ENCODE measurements at regions not wholly inside any gene's neighbourhood (a gene's known extent, or its start where the extent isn't known, plus 50 kb on each side); places are given as distances from the start of the nearest gene placed in this dataset.
A peak's percentile ranks its signal among the peaks of the same experiment; 100 is the strongest.
"Not testable (repeated sequence)": the region's sequence is repeated elsewhere in the genome, so short reads cannot be mapped to it uniquely, and the experiment has no call there.

GRCh38 chr15:26295336-26296085, 432.4 kb upstream of the ATP10A start:
- intact Hi-C loops (cut with DNase I) = loop anchor here in 1 of 2 donors (2.0 kb wide), 1 partner anchor 569 kb away; no protein-coding TSS in a partner anchor
- ATAC-seq (peak; percentile 11 to 31), DNase-seq (no peak)

DNA sequence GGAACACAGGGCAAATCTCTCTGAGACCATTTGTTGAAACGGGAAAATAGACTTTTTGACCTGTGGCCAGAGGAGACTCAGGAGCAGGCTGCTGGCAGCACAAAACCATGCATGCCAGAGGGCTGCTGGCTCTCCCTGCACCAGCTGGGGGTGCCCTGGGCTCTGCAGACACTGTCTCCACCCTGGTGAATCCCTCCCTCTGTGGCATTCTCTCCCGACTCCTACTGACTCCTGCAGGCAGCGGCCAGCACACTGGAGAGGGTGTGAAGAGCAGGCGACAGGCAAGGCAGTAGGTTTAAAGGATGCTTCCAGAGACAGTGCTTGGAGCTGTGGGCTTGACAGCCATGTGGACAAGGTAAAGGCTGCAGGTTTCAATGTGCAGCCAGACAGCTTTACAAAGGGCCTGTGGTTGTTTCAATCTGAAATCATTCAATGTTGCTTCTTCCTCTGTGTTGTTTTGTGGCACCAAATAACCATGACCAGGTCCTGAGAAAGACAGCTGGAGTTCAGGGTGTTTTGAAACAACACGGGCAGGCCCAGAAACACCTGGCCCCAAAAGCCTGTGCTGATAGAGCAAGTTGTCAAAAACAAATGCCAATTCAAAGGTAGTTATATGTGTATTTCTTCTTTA, 431.0 kb upstream of the ATP10A start:
- ATAC-seq (peak; percentile 97), DNase-seq (peak; percentile 55)
- intact Hi-C loops (cut with DNase I) = loop anchor here in 1 of 2 donors (2.0 to 5.0 kb wide), 2 partner anchors 103 to 571 kb away; no protein-coding TSS in a partner anchor

- no peak for DNase-seq
- intact Hi-C loops (cut with DNase I) = loop anchor here in 1 of 2 donors (5.0 to 10.0 kb wide), 2 partner anchors 57 to 225 kb away; no protein-coding TSS in a partner anchor
Observed at GRCh38 chr15:26287381-26287780, 424.3 kb upstream of the ATP10A start.

DNA sequence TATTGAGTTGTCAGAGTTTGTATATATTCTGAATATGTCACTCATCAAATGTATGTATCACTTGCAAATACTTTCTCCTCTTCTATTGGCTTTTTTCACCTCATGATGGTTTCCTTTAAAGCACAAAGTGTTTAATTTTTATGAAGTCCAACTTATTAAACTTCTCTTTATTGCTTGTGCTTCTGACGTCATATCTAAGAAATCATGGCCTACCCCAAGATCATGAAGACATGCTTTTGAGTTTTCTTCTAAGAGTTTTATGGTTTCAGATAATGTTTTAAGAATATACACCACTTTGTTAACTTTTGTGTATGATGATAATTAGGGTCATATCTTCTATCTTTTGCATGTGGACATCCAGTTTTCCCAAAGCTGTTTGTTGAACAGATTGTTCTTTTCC, 417.2 kb upstream of the ATP10A start:
- ATAC-seq (no peak), DNase-seq (no peak)
- intact Hi-C loops (cut with DNase I) = loop anchor here in 1 of 2 donors (10.0 kb wide), 1 partner anchor 65 kb away; no protein-coding TSS in a partner anchor

More at GRCh38 chr15:26287381-26287780, 424.3 kb upstream of the ATP10A start:
- no peak for ATAC-seq

GRCh38 chr15:26261966-26262365, 398.8 kb upstream of the ATP10A start:
- DNase-seq (peak; percentile 60), ATAC-seq (peak; percentile 88 to 92)
- intact Hi-C loops (cut with DNase I) = loop anchor here in 1 of 2 donors (5.0 to 10.0 kb wide), 3 partner anchors 70 to 213 kb away; no protein-coding TSS in a partner anchor

DNA sequence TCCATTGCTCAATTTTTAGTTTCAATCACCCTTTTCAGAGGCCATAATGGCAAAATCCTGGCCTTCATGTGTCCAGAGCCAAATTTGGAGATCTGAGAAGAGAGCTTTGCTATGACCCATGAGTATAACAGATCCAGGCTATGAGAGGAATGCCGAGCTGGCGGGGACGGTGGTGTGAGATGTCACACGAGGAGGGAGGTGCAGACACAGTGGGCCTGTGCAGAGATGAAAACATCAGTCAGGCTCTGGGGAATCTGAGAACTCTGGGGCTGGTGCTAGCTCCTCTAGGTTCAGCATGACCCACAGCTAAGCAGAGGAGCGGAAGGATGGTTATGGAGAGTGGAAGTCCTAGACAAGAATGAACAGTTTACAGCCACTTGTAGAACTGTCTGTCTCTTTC, 398.3 kb upstream of the ATP10A start:
- intact Hi-C loops (cut with DNase I) = loop anchor here in 1 of 2 donors (5.0 to 10.0 kb wide), 3 partner anchors 69 to 213 kb away; no protein-coding TSS in a partner anchor
- ATAC-seq = peak; percentile 92 to 93
- peak; percentile 71 for DNase-seq

GRCh38 chr15:26260517-26261133, 397.5 kb upstream of the ATP10A start:
- intact Hi-C loops (cut with DNase I) = loop anchor here in 1 of 2 donors (5.0 to 10.0 kb wide), 3 partner anchors 68 to 214 kb away; no protein-coding TSS in a partner anchor
- ATAC-seq (peak in 1 of 2 donors; percentile 46), DNase-seq (no peak)

DNA sequence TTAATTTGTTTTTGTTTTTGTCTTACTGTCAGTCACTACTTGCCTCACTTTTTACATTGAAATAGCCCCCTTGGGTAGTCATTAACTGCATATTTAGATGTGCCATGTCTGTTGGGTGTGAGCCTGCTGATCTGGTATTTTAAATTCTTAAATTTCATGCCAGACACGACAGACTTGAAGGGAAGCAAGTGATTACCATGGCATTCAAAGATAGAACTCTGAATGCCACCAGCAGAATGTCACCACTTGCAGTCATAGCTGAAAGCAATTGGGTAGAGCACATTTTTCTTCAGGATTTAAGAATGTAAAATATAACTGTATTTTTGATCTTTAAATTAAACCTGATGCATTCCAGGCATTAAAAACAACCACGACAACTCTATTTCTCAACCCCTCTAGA, 396.5 kb upstream of the ATP10A start:
- DNase-seq = no peak
- intact Hi-C loops (cut with DNase I) = no loop called here
- ATAC-seq = no peak

DNA sequence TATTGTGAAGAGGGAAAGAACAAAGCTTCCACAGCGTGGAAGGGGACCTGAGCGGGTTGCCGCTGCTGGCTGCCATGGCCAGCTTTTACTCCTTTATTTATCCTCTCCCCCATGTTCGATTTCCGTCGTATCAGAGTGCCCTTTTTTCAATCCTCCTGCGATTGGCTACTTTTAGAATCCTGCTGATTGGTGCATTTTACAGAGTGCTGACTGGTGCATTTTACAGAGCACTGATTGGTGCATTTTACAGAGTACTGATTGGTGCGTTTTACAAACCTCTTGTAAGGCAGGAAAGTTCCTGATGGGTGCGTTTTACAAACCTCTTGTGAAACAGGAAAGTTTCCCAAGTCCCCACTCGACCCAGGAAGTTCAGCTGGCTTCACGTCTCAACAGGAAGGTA, 381.7 kb upstream of the ATP10A start:
- DNase-seq; intact Hi-C loops (cut with DNase I); ATAC-seq: not testable (repeated sequence)

DNA sequence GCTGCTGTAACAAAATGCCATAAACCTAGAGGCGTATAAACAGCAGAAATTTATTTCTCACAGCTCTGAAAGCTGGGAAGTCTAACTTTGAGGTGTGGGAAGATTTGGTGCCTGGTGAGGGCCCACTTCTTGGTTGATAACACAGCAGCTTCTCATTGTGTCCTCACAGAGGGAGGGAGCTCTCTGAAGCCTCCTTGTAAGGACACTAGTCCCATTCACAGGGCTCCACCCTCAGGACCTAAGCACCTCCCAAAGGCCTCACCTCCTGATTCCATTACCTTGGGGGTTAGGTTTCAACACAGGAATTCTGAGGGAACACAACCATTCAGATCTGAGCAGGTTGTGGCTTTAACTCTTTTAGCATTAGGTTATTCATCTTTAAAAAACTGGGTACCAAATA, 380.3 kb upstream of the ATP10A start:
- intact Hi-C loops (cut with DNase I) = no loop called here
- no peak for DNase-seq
- ATAC-seq = no peak

DNA sequence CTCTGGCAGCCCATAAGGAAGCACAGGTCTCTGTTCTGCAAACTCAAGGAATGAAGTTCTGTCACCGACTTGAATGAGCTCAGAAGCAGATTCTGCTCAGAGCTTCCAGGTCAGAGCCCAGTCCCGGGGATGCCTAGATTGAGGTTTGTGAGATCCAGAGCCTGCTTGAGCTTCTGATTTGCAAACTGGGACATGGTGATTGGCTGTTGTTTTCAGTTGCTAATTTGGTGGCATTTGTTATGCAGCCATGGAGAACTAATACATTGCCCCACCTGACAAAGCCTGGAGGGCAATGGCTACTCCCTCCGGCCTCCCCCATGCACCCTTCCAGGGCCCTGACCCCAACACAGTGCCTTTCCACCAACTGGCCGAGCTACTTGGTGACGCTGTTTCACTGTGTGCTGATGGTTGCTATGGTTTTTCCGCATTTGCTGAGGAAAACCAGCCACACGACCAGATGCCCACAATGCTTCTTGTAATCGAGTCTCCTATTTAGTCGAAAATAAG, 379.5 kb upstream of the ATP10A start:
- intact Hi-C loops (cut with DNase I) = no loop called here
- DNase-seq = no peak

GRCh38 chr15:26235864-26236263, 372.7 kb upstream of the ATP10A start:
- intact Hi-C loops (cut with DNase I) = no loop called here
- ATAC-seq (no peak), DNase-seq (no peak)

More for the DNA sequence above, 379.5 kb upstream of the ATP10A start:
- no peak for ATAC-seq

- DNase-seq (no peak), ATAC-seq (no peak)
- intact Hi-C loops (cut with DNase I) = no loop called here
Observed at GRCh38 chr15:26234976-26235767, 372.0 kb upstream of the ATP10A start.

DNA sequence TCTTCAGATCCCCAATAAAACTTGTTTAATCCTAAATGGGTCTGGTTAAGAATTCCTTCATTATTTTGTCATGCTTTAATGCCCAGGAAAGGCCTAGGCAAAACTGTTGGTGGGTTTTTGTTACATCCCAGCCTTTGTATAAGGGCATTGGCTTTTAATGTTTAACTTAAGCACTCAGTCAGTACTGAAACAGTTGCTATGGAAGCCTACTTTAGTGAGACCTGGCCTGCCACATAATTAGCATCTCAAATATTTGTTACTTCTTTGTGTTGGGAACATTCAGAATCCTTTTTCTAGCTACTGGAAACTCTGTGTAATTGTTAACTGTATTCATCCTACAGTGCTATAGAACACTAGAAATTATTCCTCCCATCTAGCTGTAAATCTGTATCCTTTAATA, 369.6 kb upstream of the ATP10A start:
- intact Hi-C loops (cut with DNase I) = no loop called here
- ATAC-seq = no peak
- DNase-seq = no peak

DNA sequence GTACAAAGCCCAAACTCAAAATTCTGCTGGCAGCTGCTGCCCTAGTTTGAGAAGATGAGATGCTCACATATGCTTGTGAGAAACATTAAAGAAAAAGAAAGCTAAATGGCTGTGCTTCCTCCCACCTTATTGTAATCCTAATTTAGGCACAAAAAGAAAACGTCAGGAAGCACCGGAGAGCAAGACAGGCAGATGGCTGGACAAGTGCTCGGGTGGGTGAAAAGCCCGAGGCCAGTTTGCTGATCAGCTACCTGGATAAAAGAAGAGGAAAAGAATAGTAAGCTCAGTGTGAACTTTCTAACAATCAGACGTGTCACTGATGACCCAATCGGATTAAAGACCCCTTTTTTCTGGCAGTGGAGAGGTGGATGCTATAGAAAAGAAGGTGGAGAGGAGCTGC, 368.0 kb upstream of the ATP10A start:
- DNase-seq = no peak
- ATAC-seq = no peak
- intact Hi-C loops (cut with DNase I) = no loop called here

DNA sequence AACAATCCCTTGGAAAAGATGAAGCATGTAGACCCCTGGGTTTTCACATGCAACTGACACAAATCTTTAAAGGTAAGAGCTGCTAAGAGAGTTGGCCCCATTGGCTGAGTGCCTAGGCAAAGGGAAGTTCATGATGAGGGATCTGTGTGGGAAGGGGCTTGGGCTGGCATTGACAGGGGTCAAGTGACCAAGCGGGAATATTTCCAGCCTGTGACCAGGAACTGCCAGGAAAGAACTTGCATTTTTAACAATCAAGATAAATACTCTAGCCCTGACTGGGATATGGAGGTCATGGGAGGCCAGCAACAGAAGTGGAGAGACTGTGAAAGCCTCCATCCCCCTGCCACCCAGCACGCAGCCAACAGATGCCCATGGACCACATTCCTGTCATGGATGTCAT, 361.1 kb upstream of the ATP10A start:
- intact Hi-C loops (cut with DNase I) = no loop called here
- ATAC-seq (no peak), DNase-seq (no peak)

DNA sequence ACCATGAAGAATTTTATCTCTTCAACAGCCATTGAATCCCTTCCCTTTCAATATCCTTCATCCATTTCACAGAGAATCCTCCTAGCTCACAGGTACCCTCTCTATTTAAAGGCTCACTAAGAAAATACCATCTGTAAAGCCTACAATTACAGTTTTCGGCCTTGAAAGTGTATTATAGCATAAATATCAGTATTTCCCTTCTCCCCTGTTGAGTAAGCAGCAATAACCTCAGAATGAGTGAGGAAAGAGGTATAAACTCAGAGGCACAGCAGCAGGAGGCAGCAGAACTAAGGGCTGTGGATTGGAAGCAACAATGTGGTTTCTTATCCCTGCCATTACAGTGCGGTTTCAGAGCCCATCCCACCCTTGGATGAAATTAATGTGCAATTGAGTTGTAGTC, 360.6 kb upstream of the ATP10A start:
- ATAC-seq (no peak), DNase-seq (no peak)
- intact Hi-C loops (cut with DNase I) = no loop called here

DNA sequence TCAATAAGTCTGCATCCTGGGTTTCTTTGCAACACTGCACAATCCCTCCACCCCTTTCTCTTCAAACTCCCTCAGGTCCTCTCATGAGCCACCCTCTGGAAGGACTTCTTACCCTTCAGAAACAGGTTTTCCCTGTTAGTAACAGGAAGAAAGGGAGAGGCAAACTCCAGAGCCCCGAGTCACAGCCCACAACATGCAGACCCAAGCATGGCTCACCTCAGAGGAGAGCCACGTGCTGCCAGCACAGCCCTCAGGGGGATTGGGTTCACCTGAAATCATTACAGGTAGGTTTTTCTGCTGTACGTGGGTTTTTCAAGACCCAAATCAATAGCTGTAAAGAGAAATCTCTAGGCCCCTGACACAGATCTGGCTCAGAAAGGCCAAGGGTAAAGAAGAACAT, 359.7 kb upstream of the ATP10A start:
- DNase-seq (no peak), ATAC-seq (no peak)
- intact Hi-C loops (cut with DNase I) = no loop called here

GRCh38 chr15:26217043-26217442, 353.9 kb upstream of the ATP10A start:
- intact Hi-C loops (cut with DNase I); DNase-seq; ATAC-seq: not testable (repeated sequence)

Data from left cardiac atrium (tissue), 4 donors.